Karpas-422 (cell line): ENCODE measurements at regions not wholly inside any gene's neighbourhood (a gene's known extent, or its start where the extent isn't known, plus 50 kb on each side); places are given as distances from the start of the nearest gene placed in this dataset.
"Not testable (repeated sequence)": the region's sequence is repeated elsewhere in the genome, so short reads cannot be mapped to it uniquely, and the experiment has no call there.

Source experiments
- DNase-seq: peaks from one replicate; pipeline ENCODE4 v3.0.0-alpha.2; 2015
- H2AFZ ChIP-seq: fragments of 200-600 bp; sonication (generic); 2 replicates; pipeline ENCODE4 v1.6.1; 2014; ENCODE audit warnings: antibody characterized with exemption, low read length, mixed read lengths
- H3K27ac ChIP-seq: fragments of 200-600 bp; sonication (generic); 2 replicates; pipeline ENCODE4 v1.5.1; 2014; ENCODE audit warnings: mild to moderate bottlenecking, low read length, moderate library complexity
- H3K27me3 ChIP-seq: fragments of 200-600 bp; sonication (generic); 2 replicates; pipeline ENCODE4 v1.6.1; 2014; ENCODE audit warnings: low read length, mixed read lengths
- H3K36me3 ChIP-seq: fragments of 200-600 bp; sonication (generic); 2 replicates; pipeline ENCODE4 v1.6.1; 2014; ENCODE audit warnings: low read length, mixed read lengths; ENCODE audit not compliant: insufficient read depth
- H3K4me1 ChIP-seq: fragments of 200-600 bp; sonication (generic); 2 replicates; pipeline ENCODE4 v1.6.1; 2014; ENCODE audit warnings: mild to moderate bottlenecking, low read length, mixed read lengths
- H3K4me2 ChIP-seq: fragments of 200-600 bp; sonication (generic); 2 replicates; pipeline ENCODE4 v1.6.1; 2014; ENCODE audit warnings: low read length, low read depth, mild to moderate bottlenecking; ENCODE audit not compliant: poor library complexity, severe bottlenecking
- H3K4me3 ChIP-seq: fragments of 200-600 bp; sonication (generic); 2 replicates; pipeline ENCODE4 v1.5.1; 2014; ENCODE audit warnings: mild to moderate bottlenecking, antibody characterized with exemption, low read length, mixed read lengths
- H3K79me2 ChIP-seq: fragments of 200-600 bp; sonication (generic); 2 replicates; pipeline ENCODE4 v1.6.1; 2014; ENCODE audit warnings: mild to moderate bottlenecking, low read length, mixed read lengths
- H3K9ac ChIP-seq: fragments of 200-600 bp; sonication (generic); 2 replicates; pipeline ENCODE4 v1.6.0; 2014; ENCODE audit warnings: low read length
- H3K9me2 ChIP-seq: fragments of 200-600 bp; sonication (generic), shearing (Covaris generic); replicated peaks from 2 replicates; pipeline ENCODE4 v1.6.0; 2014; ENCODE audit warnings: mild to moderate bottlenecking, low read length, moderate library complexity; ENCODE audit not compliant: insufficient read depth
- H3K9me3 ChIP-seq: fragments of 300-700, 200-600 bp; sonication (generic); 2 replicates; pipeline ENCODE4 v1.6.1; 2014; ENCODE audit warnings: low read length, mixed read lengths
- H4K20me1 ChIP-seq: fragments of 200-600 bp; sonication (generic); 2 replicates; pipeline ENCODE4 v1.6.1; 2014; ENCODE audit warnings: mild to moderate bottlenecking, antibody characterized with exemption, low read length, low read depth; ENCODE audit not compliant: insufficient read depth

GRCh38 chr1:120981489-120982094, 92.0 kb downstream of the PPIAL4A start:
- not testable (repeated sequence) for H3K27me3 ChIP-seq, H3K27ac ChIP-seq, H3K9me2 ChIP-seq, H3K36me3 ChIP-seq, H2AFZ ChIP-seq, H3K4me1 ChIP-seq, H4K20me1 ChIP-seq, H3K4me3 ChIP-seq, H3K4me2 ChIP-seq, H3K79me2 ChIP-seq, DNase-seq, H3K9me3 ChIP-seq, H3K9ac ChIP-seq

- not testable (repeated sequence) for H3K9me2 ChIP-seq, H3K27ac ChIP-seq, DNase-seq, H4K20me1 ChIP-seq, H3K36me3 ChIP-seq, H3K4me3 ChIP-seq, H3K9me3 ChIP-seq, H3K4me1 ChIP-seq, H3K27me3 ChIP-seq, H3K4me2 ChIP-seq, H3K79me2 ChIP-seq, H3K9ac ChIP-seq, H2AFZ ChIP-seq
Measured at GRCh38 chr1:120994614-120995013, 105.0 kb downstream of the PPIAL4A start.

GRCh38 chr1:120995025-120995424, 105.5 kb downstream of the PPIAL4A start:
- not testable (repeated sequence) for H2AFZ ChIP-seq, H3K4me1 ChIP-seq, H3K27me3 ChIP-seq, DNase-seq, H4K20me1 ChIP-seq, H3K36me3 ChIP-seq, H3K4me3 ChIP-seq, H3K9me2 ChIP-seq, H3K79me2 ChIP-seq, H3K4me2 ChIP-seq, H3K27ac ChIP-seq, H3K9me3 ChIP-seq, H3K9ac ChIP-seq

- not testable (repeated sequence) for H3K79me2 ChIP-seq, H3K27ac ChIP-seq, H3K4me3 ChIP-seq, H3K4me1 ChIP-seq, H3K9me2 ChIP-seq, H3K36me3 ChIP-seq, DNase-seq, H3K9ac ChIP-seq, H3K27me3 ChIP-seq, H3K4me2 ChIP-seq, H2AFZ ChIP-seq, H3K9me3 ChIP-seq, H4K20me1 ChIP-seq
Measured at GRCh38 chr1:121001090-121001726, 111.6 kb downstream of the PPIAL4A start.

- H3K4me3 ChIP-seq, H3K9ac ChIP-seq, H3K9me2 ChIP-seq, H3K4me2 ChIP-seq, H3K4me1 ChIP-seq, H4K20me1 ChIP-seq, H3K79me2 ChIP-seq, H3K27me3 ChIP-seq, H3K27ac ChIP-seq, DNase-seq, H3K9me3 ChIP-seq, H3K36me3 ChIP-seq, H2AFZ ChIP-seq: not testable (repeated sequence)
Measured at GRCh38 chr1:121003230-121003629, 113.7 kb downstream of the PPIAL4A start.

GRCh38 chr1:121006826-121007225, 117.3 kb downstream of the PPIAL4A start:
- not testable (repeated sequence) for H3K36me3 ChIP-seq, H3K27ac ChIP-seq, DNase-seq, H2AFZ ChIP-seq, H3K4me1 ChIP-seq, H3K79me2 ChIP-seq, H3K27me3 ChIP-seq, H3K9ac ChIP-seq, H4K20me1 ChIP-seq, H3K4me3 ChIP-seq, H3K9me2 ChIP-seq, H3K4me2 ChIP-seq, H3K9me3 ChIP-seq

GRCh38 chr1:121007755-121008154, 118.2 kb downstream of the PPIAL4A start:
- not testable (repeated sequence) for H3K27me3 ChIP-seq, H4K20me1 ChIP-seq, H3K9me2 ChIP-seq, H3K9me3 ChIP-seq, H2AFZ ChIP-seq, H3K9ac ChIP-seq, DNase-seq, H3K27ac ChIP-seq, H3K4me1 ChIP-seq, H3K36me3 ChIP-seq, H3K79me2 ChIP-seq, H3K4me3 ChIP-seq, H3K4me2 ChIP-seq

GRCh38 chr1:121008512-121009215, 119.1 kb downstream of the PPIAL4A start:
- H3K79me2 ChIP-seq, H3K36me3 ChIP-seq, H3K4me3 ChIP-seq, H2AFZ ChIP-seq, H4K20me1 ChIP-seq, H3K27me3 ChIP-seq, H3K4me2 ChIP-seq, H3K9ac ChIP-seq, DNase-seq, H3K4me1 ChIP-seq, H3K27ac ChIP-seq, H3K9me2 ChIP-seq, H3K9me3 ChIP-seq: not testable (repeated sequence)
